ENCODE measurements at regions not wholly inside any gene's neighbourhood (a gene's known extent, or its start where the extent isn't known, plus 50 kb on each side); places are given as distances from the start of the nearest gene placed in this dataset.

- intact Hi-C loops (cut with DNase I): no loop called here
- no peak overlapping the region for H3K27ac ChIP-seq
- H3K27me3 ChIP-seq: no peaks in the 10 kb centered on the region
These were observed 120.8 kb upstream of the SEC14L1 start for GRCh38 chr17:77019893-77020379.

DNA sequence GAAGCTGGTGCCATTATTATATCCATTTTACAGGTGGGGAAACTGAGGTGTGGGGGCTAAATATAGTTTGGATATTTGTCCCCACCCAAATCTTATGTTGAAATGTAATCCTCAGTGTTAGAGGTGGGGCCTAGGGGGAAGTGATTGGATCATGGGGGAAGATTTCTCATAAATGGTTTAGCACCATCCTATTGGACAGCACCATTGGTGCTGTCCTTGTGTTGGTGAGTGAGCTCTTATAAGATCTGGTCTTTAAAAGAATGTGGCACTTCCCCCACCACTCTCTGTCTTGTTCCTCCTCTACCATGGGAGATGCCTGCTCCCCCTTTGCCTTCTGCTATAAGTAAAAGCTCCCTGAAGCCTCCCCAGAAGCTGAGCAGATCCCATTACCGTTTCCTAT lies 119.8 kb upstream of the SEC14L1 start:
- intact Hi-C loops (cut with DNase I): no loop called here
- DNase-seq: no peak
- Histone ChIP-seq H3K4me1 (ENCODE audit: insufficient read depth) (no peaks in the 10 kb centered on the region), H3K9me3 (no peaks in the 10 kb centered on the region), H3K27me3 (no peaks in the 10 kb centered on the region), H3K27ac (no peak overlapping the region), H3K4me3 (no peak overlapping the region), H3K36me3 (no peaks in the 10 kb centered on the region)
- WGBS, 3 donors: 41 to 50% (median 43%) methylated on average over 1 of the region's 1 CpG
- TF ChIP-seq POLR2A (IDR thresholded peaks at IDR 0.05): no peak
- TF ChIP-seq EP300 (IDR thresholded peaks at IDR 0.05): no peak
- no peak for TF ChIP-seq CTCF (IDR thresholded peaks at IDR 0.05)

More at GRCh38 chr17:77019893-77020379, 120.8 kb upstream of the SEC14L1 start:
- Histone ChIP-seq H3K9me3 (no peaks in the 10 kb centered on the region), H3K4me3 (no peak overlapping the region), H3K4me1 (ENCODE audit: insufficient read depth) (no peaks in the 10 kb centered on the region), H3K36me3 (no peaks in the 10 kb centered on the region)
- 34 to 49% (median 44%) methylated on average over 10 to 12 of the region's 12 CpGs for WGBS, 3 donors
- no peak for DNase-seq
- TF ChIP-seq EP300 (IDR thresholded peaks at IDR 0.05): no peak
- no peak for TF ChIP-seq CTCF (IDR thresholded peaks at IDR 0.05)
- TF ChIP-seq POLR2A (IDR thresholded peaks at IDR 0.05): no peak

DNA sequence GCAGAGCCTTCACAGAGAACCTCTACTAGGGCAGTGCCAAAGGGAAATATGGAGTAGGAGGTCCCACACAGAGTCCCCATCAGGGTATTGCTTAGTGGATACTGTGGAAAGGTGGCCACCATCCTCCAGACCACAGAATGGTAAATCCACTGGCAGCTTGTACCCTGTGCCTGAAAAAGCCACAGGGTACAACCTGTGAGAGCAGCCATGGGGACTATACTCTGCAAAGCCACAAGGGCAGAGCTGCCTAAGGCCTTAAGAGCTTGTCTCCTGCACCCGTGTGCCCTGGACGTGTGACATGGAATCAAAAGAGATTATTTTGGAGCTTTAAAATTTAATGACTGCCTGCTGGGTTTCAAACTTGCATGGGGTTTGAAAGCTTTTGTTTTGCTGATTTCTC lies 118.0 kb upstream of the SEC14L1 start:
- TF ChIP-seq EP300 (IDR thresholded peaks at IDR 0.05) (no peak), CTCF (IDR thresholded peaks at IDR 0.05) (no peak)
- WGBS, 3 donors: 61 to 68% (median 62%) methylated on average over 2 of the region's 2 CpGs

GRCh38 chr17:77025781-77026180 lies 115.0 kb upstream of the SEC14L1 start:
- no peak for DNase-seq
- TF ChIP-seq CTCF (IDR thresholded peaks at IDR 0.05) (no peak), POLR2A (IDR thresholded peaks at IDR 0.05) (no peak), EP300 (IDR thresholded peaks at IDR 0.05) (no peak)
- Histone ChIP-seq H3K9me3 (no peaks in the 10 kb centered on the region), H3K27ac (no peak overlapping the region), H3K27me3 (no peaks in the 10 kb centered on the region), H3K36me3 (no peaks in the 10 kb centered on the region), H3K4me1 (ENCODE audit: insufficient read depth) (no peaks in the 10 kb centered on the region), H3K4me3 (no peak overlapping the region)
- 70 to 72% (median 72%) methylated on average over 2 of the region's 2 CpGs for WGBS, 3 donors
- intact Hi-C loops (cut with DNase I): no loop called here

More for the DNA sequence above, 118.0 kb upstream of the SEC14L1 start:
- intact Hi-C loops (cut with DNase I): no loop called here
- Histone ChIP-seq H3K9me3 (no peaks in the 10 kb centered on the region), H3K4me3 (no peak overlapping the region), H3K4me1 (ENCODE audit: insufficient read depth) (no peaks in the 10 kb centered on the region), H3K36me3 (no peaks in the 10 kb centered on the region), H3K27ac (no peak overlapping the region), H3K27me3 (no peaks in the 10 kb centered on the region)
- no peak for DNase-seq

Data from ovary (tissue), 7 donors.